ENCODE measurements at regions not wholly inside any gene's neighbourhood (a gene's known extent, or its start where the extent isn't known, plus 50 kb on each side); places are given as distances from the start of the nearest gene placed in this dataset.

DNA sequence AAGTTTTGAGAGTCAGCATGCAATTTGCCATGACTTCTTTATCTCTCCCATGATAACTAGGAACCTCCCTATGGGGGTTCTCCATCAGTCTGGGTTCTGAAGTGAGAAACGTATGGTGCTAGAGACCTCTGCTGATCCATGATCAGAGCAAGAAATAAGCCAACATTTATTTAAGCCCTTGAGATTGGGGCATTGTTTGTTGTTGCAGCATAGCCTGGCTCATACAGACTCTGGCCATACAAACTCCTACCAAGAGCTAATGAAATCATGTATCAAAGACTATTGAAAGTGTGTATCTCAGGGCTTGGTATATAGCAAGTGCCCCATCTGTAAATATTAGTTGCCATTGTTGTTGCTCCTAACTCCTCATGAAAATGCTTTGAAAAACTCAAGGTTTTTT lies 233.9 kb downstream of the MAF start:
- Histone ChIP-seq H3K27ac (ENCODE audit: insufficient read depth, low read length) (no peak overlapping the region), H2BK5ac (ENCODE audit: low read depth, low read length, poor library complexity, severe bottlenecking) (no peak overlapping the region), H3K4me1 (ENCODE audit: control insufficient read depth, insufficient read depth, low read length) (no peaks in the 10 kb centered on the region), H3K23ac (ENCODE audit: low read depth, low read length) (no peak overlapping the region), H2AK5ac (ENCODE audit: low read depth, low read length) (no peak overlapping the region), H3K27me3 (ENCODE audit: control insufficient read depth, insufficient read depth, low read length) (no peaks in the 10 kb centered on the region), H2BK120ac (ENCODE audit: low read depth, low read length) (no peak overlapping the region), H3K9me1 (ENCODE audit: insufficient read depth, low read length) (no peaks in the 10 kb centered on the region), H3K14ac (replicated peaks; ENCODE audit: low read depth, low read length) (no peak overlapping the region), H3K56ac (ENCODE audit: extremely low read depth, insufficient read depth, low read length) (no peak overlapping the region), H2BK20ac (ENCODE audit: low read depth, low read length) (no peak overlapping the region), H4K5ac (ENCODE audit: low read depth, low read length) (no peak overlapping the region), H3K18ac (ENCODE audit: low read depth, low read length) (no peak overlapping the region), H3K36me3 (ENCODE audit: control insufficient read depth, insufficient read depth, low read length) (no peaks in the 10 kb centered on the region), H3K4me3 (ENCODE audit: insufficient read depth, low read depth, low read length) (no peak overlapping the region), H4K8ac (ENCODE audit: low read depth in 2 of 2, low read length in 2 of 2) (no peak overlapping the region), H3K79me1 (ENCODE audit: low read depth in 1 of 2, low read length in 2 of 2) (no peaks in the 10 kb centered on the region), H2AK9ac (replicated peaks; ENCODE audit: low read depth, low read length, poor library complexity) (no peak overlapping the region), H3K9ac (ENCODE audit: low read depth, low read length) (no peak overlapping the region), H4K91ac (ENCODE audit: insufficient read depth, low read depth, low read length) (no peak overlapping the region), H2AFZ (replicated peaks; ENCODE audit: low read length, poor library complexity) (no peak overlapping the region), H3K4me2 (ENCODE audit: low read depth, low read length) (no peak overlapping the region), H2BK15ac (ENCODE audit: low read depth, low read length) (no peak overlapping the region), H4K20me1 (ENCODE audit: insufficient read depth, low read length) (no peaks in the 10 kb centered on the region), H3K4ac (ENCODE audit: low read depth, low read length) (no peak overlapping the region), H3K9me3 (ENCODE audit: control insufficient read depth, insufficient read depth, low read length) (peaks cover 16% of the 10 kb centered on the region)
- BruUV-seq (replicated peaks), result no TSS peak
- no peak for ATAC-seq (ENCODE audit: low read depth)
- DNase-seq, result no peak
- TF ChIP-seq RFX5 (IDR thresholded peaks at IDR 0.05; ENCODE audit: low read depth, low read length) (no peak), BHLHE40 (IDR thresholded peaks at IDR 0.05; ENCODE audit: low read depth, low read length) (no peak), FOS (IDR thresholded peaks at IDR 0.05; ENCODE audit: low read depth, low read length) (no peak), NFE2L2 (IDR thresholded peaks at IDR 0.05; ENCODE audit: low read depth, low read length) (no peak), RCOR1 (IDR thresholded peaks at IDR 0.05; ENCODE audit: insufficient replicate concordance, low read length) (no peak), MAFK (IDR thresholded peaks at IDR 0.05; ENCODE audit: low read depth, low read length) (no peak)
- WGBS, 2 experiments (ENCODE audit: extremely low coverage in 2 of 2, insufficient read length in 1 of 2), result no CpG with 5 or more reads among the region's 1 CpG
- intact Hi-C loops (cut with micrococcal nuclease), result no loop called here
- dilution Hi-C loops (cut with HindIII; ENCODE audit: low sequenced_read_pairs, unreplicated experiment), result no loop called here
- in situ Hi-C loops (cut with MboI; ENCODE audit: low sequenced_read_pairs), result no loop called here
- ChIA-PET CTCF (no interaction called here), POLR2A (ENCODE audit: unreplicated experiment) (no interaction called here)
